AG04450 (cell line): ENCODE measurements at regions not wholly inside any gene's neighbourhood (a gene's known extent, or its start where the extent isn't known, plus 50 kb on each side); places are given as distances from the start of the nearest gene placed in this dataset.

Experiments
- CTCF ChIA-PET: fragments of 300-600, 350-600 bp; formaldehyde crosslinking; extraction: SDS; loops from one replicate; lab custom pipeline; 2022; ENCODE audit warnings: antibody characterized with exemption, inconsistent platforms; lab: Charles Lee
- POLR2A ChIA-PET: fragments of 350-600 bp; formaldehyde crosslinking; extraction: SDS; loops from one replicate; lab custom pipeline; 2021; ENCODE audit warnings: antibody characterized with exemption, inconsistent platforms; lab: Yijun Ruan, JAX
- DNase-seq: peaks from one replicate; pipeline ENCODE4 v3.0.0-alpha.2; 2011; ENCODE audit warnings: low read depth, low spot score
- H3K27ac ChIP-seq: one replicate; pipeline ENCODE4 v1.5.1; 2012; ENCODE audit warnings: low read depth, low read length, control low read depth
- H3K27me3 ChIP-seq: one replicate; pipeline ENCODE4 v1.6.0; 2012; ENCODE audit warnings: low read length; ENCODE audit not compliant: control insufficient read depth, insufficient read depth
- H3K4me3 ChIP-seq: 2 replicates; pipeline ENCODE4 v1.5.1; 2011; ENCODE audit warnings: mild to moderate bottlenecking, low read depth, low read length, control low read depth
- H3K9me3 ChIP-seq: 2 replicates; pipeline ENCODE4 v1.5.1; 2012; ENCODE audit warnings: low read length; ENCODE audit not compliant: control insufficient read depth, insufficient read depth
- CTCF ChIP-seq: IDR thresholded peaks from 2 replicates; pipeline ENCODE4 v1.5.1; 2011; ENCODE audit warnings: low read depth, low read length, control low read depth, inconsistent platforms

- ChIA-PET CTCF (interaction anchor here (0.5 to 1.1 kb wide), 2 partner anchors 102 to 124 kb away, joined by 3 to 10 read pairs; no protein-coding TSS in a partner anchor), POLR2A (no interaction called here)
- DNase-seq = no peak
- Histone ChIP-seq H3K4me3 (no peak overlapping the region), H3K27ac (no peak overlapping the region), H3K9me3 (no peaks in the 10 kb centered on the region), H3K27me3 (no peaks in the 10 kb centered on the region)
- TF ChIP-seq CTCF = no peak
Observed at GRCh38 chr4:180766944-180767729, 1476.1 kb upstream of the TENM3 start.

- DNase-seq = no peak
- CTCF ChIA-PET = interaction anchor here (1.2 kb wide), 1 partner anchor 39 kb away, joined by 3 read pairs; no protein-coding TSS in a partner anchor
- H3K27me3 ChIP-seq = no peaks in the 10 kb centered on the region
- H3K27ac ChIP-seq = no peak overlapping the region
- TF ChIP-seq CTCF = no peak
- H3K9me3 ChIP-seq = no peaks in the 10 kb centered on the region
- POLR2A ChIA-PET = no interaction called here
- no peak overlapping the region for H3K4me3 ChIP-seq
Observed at GRCh38 chr4:180768610-180769009, 1474.6 kb upstream of the TENM3 start.

DNA sequence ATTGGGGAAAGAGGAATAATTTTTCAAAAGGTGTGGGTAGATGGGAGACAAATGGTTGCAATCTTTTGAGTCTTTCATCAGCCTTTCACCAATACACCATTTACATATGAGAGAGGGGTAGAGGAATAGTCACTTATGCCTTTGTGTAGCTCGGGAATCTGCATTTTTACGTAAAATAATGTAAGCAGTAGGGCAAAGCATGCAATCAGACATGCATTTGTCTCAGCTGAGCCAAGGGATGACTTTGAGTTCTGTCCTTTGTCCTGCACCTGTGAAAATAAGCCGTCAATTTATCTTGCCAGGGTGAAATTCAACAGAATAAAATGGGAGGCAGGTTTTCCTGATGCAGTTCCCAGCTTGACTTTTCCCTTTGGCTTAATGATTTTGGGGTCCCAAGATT lies 1473.4 kb upstream of the TENM3 start:
- ChIA-PET POLR2A (no interaction called here), CTCF (no interaction called here)
- DNase-seq = no peak
- Histone ChIP-seq H3K27ac (no peak overlapping the region), H3K9me3 (no peaks in the 10 kb centered on the region), H3K27me3 (no peaks in the 10 kb centered on the region), H3K4me3 (no peak overlapping the region)
- no peak for TF ChIP-seq CTCF

GRCh38 chr4:180770265-180770664 lies 1472.9 kb upstream of the TENM3 start:
- no peak for DNase-seq
- Histone ChIP-seq H3K27ac (no peak overlapping the region), H3K27me3 (no peaks in the 10 kb centered on the region), H3K9me3 (no peaks in the 10 kb centered on the region), H3K4me3 (no peak overlapping the region)
- POLR2A ChIA-PET = no interaction called here
- TF ChIP-seq CTCF = no peak
- CTCF ChIA-PET = no interaction called here

- Histone ChIP-seq H3K9me3 (no peaks in the 10 kb centered on the region), H3K4me3 (no peak overlapping the region), H3K27ac (no peak overlapping the region), H3K27me3 (no peaks in the 10 kb centered on the region)
- CTCF ChIA-PET = no interaction called here
- DNase-seq = no peak
- TF ChIP-seq CTCF = no peak
- POLR2A ChIA-PET = no interaction called here
Observed at GRCh38 chr4:180784940-180785339, 1458.3 kb upstream of the TENM3 start.
